IPS DF 6.9 (cell line): ENCODE measurements at regions not wholly inside any gene's neighbourhood (a gene's known extent, or its start where the extent isn't known, plus 50 kb on each side); places are given as distances from the start of the nearest gene placed in this dataset.

ENCODE experiments used
- DNase-seq: peaks from one replicate; pipeline ENCODE4 v3.0.0-alpha.2; 2013; ENCODE audit warnings: low read depth, low spot score
- H3K27ac ChIP-seq: one replicate; pipeline ENCODE4 v1.5.1; 2013; ENCODE audit warnings: low read length, control low read depth
- H3K27me3 ChIP-seq: 2 replicates; pipeline ENCODE4 v1.6.1; 2013; ENCODE audit warnings: mild to moderate bottlenecking, low read length; ENCODE audit not compliant: control insufficient read depth, insufficient read depth
- H3K36me3 ChIP-seq: 2 replicates; pipeline ENCODE4 v1.6.1; 2013; ENCODE audit warnings: low read length; ENCODE audit not compliant: control insufficient read depth, insufficient read depth
- H3K4me1 ChIP-seq: 2 replicates; pipeline ENCODE4 v1.6.1; 2013; ENCODE audit warnings: low read length; ENCODE audit not compliant: control insufficient read depth, insufficient read depth
- H3K4me3 ChIP-seq: 2 replicates; pipeline ENCODE4 v1.5.1; 2013; ENCODE audit warnings: mild to moderate bottlenecking, low read length
- H3K9me3 ChIP-seq: 2 replicates; pipeline ENCODE4 v1.6.1; 2013; ENCODE audit warnings: low read length, inconsistent platforms; ENCODE audit not compliant: control insufficient read depth, insufficient read depth
- WGBS: extraction: QIAGEN DNeasy Blood & Tissue Kit; methylation state at CpG from one replicate; pipeline ENCODE4 v1.1.7; 2013; ENCODE audit warnings: mixed read lengths, missing lambda C conversion rate; ENCODE audit not compliant: insufficient read length, insufficient coverage; 5-methylcytosine and 5-hydroxymethylcytosine counted together

DNA sequence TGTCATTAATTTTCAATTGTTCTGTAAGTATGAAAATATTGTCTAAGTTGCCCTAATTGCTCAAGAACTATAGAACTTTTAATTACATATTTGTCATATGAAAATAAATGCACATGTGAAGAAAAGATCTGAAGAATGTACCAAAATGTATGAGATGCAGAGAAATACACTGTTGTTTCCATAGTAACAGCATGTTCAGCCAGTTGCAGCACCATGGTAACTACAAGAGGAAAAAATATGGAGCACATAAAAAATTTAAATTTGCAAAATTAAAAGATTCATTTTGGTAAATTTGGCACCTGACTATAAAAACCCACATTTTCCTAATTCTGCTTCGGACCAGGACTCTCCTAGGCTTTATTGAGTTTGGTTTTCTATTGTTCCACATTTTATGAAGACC lies 1170.0 kb upstream of the MIR17HG start:
- no CpG with 5 or more reads among the region's 1 CpG for WGBS
- H3K27ac ChIP-seq = no peak overlapping the region
- no peak for DNase-seq
- no peak overlapping the region for H3K4me3 ChIP-seq
- H3K4me1 ChIP-seq = no peaks in the 10 kb centered on the region
- H3K9me3 ChIP-seq = no peaks in the 10 kb centered on the region
- H3K27me3 ChIP-seq = no peaks in the 10 kb centered on the region
- no peaks in the 10 kb centered on the region for H3K36me3 ChIP-seq

DNA sequence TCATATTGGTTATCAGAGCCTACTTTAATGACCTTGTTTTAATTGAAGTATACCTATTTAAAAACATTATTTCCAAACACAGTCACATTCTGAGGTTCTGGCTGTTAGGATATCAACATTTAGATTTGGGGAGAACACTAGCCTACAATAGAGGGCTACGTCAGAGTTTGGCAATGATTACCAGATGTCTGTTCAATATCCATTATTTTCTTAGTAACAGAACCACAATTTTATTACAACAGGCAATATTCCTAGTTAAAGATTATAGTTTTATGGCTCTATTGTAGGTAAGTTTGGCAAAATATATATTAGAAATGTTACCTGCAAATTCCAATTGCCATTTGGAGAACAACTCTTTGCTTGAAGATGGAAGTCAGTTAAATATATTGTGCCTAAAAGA lies 1163.1 kb upstream of the MIR17HG start:
- Histone ChIP-seq H3K4me1 (no peaks in the 10 kb centered on the region), H3K4me3 (no peak overlapping the region), H3K27ac (no peak overlapping the region), H3K36me3 (no peaks in the 10 kb centered on the region), H3K9me3 (no peaks in the 10 kb centered on the region), H3K27me3 (no peaks in the 10 kb centered on the region)
- no peak for DNase-seq
- WGBS = no CpG with 5 or more reads among the region's 1 CpG

DNA sequence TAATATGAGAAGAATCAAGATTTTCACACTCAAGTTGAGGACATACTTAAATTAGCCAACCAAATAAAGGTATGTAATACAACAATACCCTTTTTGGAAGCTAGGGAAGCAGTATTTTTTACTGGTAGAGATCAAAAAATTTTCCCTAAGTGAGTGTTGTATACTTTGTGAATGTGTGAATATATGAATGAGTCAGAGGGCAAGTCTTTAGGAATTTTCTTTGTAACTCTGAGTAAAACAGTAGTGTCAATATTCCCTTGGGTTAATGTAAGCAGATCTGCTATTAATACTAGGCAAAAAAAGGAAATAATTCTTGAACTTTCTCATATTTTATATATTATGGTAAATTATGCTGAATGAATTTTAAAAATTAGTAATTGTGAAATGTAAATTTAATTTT lies 1161.8 kb upstream of the MIR17HG start:
- H3K4me1 ChIP-seq = no peaks in the 10 kb centered on the region
- H3K4me3 ChIP-seq = no peak overlapping the region
- no peaks in the 10 kb centered on the region for H3K36me3 ChIP-seq
- no peak overlapping the region for H3K27ac ChIP-seq
- no peaks in the 10 kb centered on the region for H3K9me3 ChIP-seq
- H3K27me3 ChIP-seq = no peaks in the 10 kb centered on the region
- no peak for DNase-seq

DNA sequence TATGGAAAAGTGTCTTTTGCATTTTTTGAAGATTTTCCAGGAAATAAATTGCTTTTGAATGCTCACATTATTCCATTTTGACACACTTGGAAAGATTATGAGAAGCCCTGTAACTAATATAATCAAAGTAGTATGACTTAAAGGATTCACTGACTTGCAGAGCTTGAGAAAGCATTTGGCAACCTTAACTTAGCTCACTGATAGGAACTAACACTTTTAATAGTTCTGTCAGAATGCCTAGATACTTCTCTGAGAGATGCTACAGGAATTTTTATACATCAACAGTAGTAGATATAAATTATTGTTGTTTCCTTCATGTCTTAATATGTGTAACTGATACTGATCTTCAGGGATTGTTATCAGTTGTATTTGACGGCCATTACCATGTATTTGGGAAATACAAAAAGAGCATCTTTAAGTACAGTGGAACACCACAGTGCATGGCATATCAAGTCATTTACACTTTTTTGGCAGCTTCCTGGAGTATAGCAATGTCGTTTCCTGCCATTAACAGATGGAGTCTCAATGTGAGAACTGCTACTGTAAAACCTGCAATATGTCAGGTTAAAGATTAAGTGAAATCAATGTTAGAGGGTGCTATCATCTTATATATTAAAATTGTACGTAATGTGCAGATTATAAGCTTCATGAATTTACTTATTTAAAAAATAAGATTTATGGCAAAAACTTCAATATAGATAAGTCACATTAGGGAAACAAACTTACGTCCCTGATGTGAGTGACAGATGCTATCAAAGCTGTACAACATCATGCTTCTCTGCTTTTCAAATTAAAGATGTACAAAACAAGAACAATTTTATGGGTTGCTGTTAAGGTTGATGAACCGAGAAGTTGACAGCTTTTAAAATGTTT lies 1159.8 kb upstream of the MIR17HG start:
- no peaks in the 10 kb centered on the region for H3K27me3 ChIP-seq
- no peak for DNase-seq
- H3K27ac ChIP-seq = no peak overlapping the region
- no CpG with 5 or more reads among the region's 5 CpGs for WGBS
- H3K4me1 ChIP-seq = no peaks in the 10 kb centered on the region
- no peaks in the 10 kb centered on the region for H3K36me3 ChIP-seq
- H3K4me3 ChIP-seq = no peak overlapping the region
- H3K9me3 ChIP-seq = no peaks in the 10 kb centered on the region

DNA sequence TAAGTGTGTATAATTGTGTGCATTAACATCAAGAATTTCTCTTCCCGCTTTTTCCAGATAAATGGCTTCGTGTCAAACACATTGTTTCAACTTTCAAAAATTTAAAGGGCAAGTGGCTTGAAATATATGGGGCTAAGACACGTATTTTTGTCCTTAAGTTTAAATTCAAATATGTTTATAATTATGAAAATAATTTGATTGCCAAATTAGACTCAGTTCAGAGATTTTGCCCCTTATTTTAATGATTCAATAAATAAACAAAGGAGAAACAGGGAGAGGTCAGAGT lies 1159.2 kb upstream of the MIR17HG start:
- Histone ChIP-seq H3K27ac (no peak overlapping the region), H3K4me1 (no peaks in the 10 kb centered on the region), H3K27me3 (no peaks in the 10 kb centered on the region), H3K36me3 (no peaks in the 10 kb centered on the region), H3K4me3 (no peak overlapping the region), H3K9me3 (no peaks in the 10 kb centered on the region)
- no peak for DNase-seq
- WGBS = no CpG with 5 or more reads among the region's 3 CpGs

DNA sequence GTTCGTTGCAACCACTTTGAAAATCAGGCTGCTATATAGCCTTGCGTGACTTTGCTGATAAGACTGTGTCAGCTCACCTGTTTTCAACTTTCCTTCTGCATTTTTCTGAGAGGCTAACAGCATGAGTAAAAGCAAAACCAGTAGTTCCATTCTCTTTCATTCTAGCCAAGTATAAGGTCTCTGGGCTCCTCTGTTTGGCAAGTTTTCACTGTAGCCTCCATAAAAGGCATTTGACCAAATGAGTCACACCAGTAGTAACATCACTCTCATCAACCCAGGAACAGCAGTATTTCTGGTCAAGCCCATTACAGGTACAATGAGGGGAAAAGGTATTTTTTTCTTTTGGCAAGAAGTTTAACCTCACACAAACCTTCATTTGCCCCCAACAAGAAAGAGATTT lies 1149.8 kb upstream of the MIR17HG start:
- Histone ChIP-seq H3K9me3 (no peaks in the 10 kb centered on the region), H3K4me3 (no peak overlapping the region), H3K4me1 (no peaks in the 10 kb centered on the region), H3K27ac (no peak overlapping the region), H3K36me3 (no peaks in the 10 kb centered on the region), H3K27me3 (no peaks in the 10 kb centered on the region)
- no CpG with 5 or more reads among the region's 2 CpGs for WGBS
- DNase-seq = no peak

DNA sequence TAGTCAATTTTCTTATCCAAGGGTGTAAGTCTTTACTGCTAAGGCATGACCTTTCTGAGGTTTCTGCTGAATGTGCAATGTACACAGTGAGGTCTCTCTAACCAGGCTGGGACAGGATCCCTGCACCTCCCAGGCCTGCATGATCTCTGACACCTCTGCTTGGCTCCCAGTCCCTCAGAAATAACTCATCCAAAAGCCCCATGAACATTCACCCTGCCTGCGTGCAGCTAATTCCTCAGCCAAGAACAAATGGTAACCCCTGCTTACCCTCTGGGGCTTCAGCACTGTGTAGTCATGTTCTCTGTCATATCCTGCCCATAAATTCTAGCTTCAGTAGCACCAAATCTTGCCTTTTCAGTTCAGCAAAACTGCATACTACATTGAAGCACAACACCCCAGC lies 1146.3 kb upstream of the MIR17HG start:
- Histone ChIP-seq H3K4me1 (no peaks in the 10 kb centered on the region), H3K4me3 (no peak overlapping the region), H3K27me3 (no peaks in the 10 kb centered on the region), H3K9me3 (no peaks in the 10 kb centered on the region), H3K36me3 (no peaks in the 10 kb centered on the region), H3K27ac (no peak overlapping the region)
- WGBS = no CpG with 5 or more reads among the region's 1 CpG
- DNase-seq = no peak

DNA sequence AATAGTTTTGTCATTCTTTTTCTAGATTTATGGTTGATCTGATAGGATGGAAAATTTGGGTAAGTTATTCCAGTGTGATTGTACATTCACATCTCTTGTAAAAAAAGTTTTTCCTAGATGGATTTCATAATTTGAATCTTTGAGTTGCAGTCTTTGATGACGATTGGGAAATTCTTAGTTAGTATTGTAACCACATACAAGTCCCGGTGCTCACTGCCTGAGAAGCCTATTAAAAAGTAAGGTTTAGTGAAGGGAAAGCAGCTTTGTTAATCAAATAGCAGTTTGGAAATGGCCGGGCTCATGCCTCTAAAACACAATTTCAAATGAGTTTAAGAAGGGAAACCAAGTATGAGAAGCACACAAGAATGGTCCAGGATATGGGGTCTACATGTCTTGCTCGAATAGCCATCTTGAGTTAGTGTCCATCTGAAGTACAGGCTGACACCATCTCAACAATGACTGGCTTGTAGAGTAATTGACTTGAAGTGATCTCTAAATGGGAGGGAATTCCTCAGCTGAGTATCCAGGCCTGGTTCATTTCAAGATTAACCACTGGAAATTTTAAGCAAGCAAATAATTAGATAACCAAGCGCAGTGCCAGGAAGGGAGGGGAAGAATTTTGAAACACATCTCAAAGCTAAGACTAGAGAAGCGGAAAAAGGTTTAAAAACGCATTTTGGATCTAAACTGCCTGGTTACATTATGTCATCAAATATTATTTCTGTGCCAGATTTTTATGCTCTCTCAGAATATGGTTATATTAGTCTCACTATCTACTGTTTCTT lies 1145.6 kb upstream of the MIR17HG start:
- H3K27ac ChIP-seq = no peak overlapping the region

DNA sequence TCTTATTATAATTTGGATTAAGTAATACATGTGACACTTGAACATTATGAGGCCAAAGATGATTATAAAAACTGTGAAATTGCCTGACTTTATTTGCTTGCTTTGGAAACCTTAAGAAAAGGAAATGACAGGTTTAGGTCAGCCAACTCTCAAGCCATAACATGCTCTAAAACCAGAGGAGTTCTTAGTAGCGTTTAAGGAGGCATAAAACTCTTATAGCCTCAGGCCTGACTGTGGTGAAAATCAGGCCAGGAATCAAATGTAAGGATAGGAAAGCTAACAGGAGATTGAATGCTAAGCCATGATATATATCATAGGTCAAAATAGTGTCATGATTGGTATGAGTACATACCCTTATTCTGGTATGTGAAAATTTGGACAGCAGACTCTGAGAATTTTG lies 1142.4 kb upstream of the MIR17HG start:
- no peak for DNase-seq
- H3K27ac ChIP-seq = no peak overlapping the region
- no peaks in the 10 kb centered on the region for H3K27me3 ChIP-seq
- H3K9me3 ChIP-seq = no peaks in the 10 kb centered on the region
- no peak overlapping the region for H3K4me3 ChIP-seq
- H3K36me3 ChIP-seq = no peaks in the 10 kb centered on the region
- no peaks in the 10 kb centered on the region for H3K4me1 ChIP-seq
- no CpG with 5 or more reads among the region's 1 CpG for WGBS

More for the DNA sequence above, 1145.6 kb upstream of the MIR17HG start:
- Histone ChIP-seq H3K36me3 (no peaks in the 10 kb centered on the region), H3K4me1 (no peaks in the 10 kb centered on the region), H3K4me3 (no peak overlapping the region), H3K27me3 (no peaks in the 10 kb centered on the region), H3K9me3 (no peaks in the 10 kb centered on the region)
- WGBS = no CpG with 5 or more reads among the region's 7 CpGs
- no peak for DNase-seq

DNA sequence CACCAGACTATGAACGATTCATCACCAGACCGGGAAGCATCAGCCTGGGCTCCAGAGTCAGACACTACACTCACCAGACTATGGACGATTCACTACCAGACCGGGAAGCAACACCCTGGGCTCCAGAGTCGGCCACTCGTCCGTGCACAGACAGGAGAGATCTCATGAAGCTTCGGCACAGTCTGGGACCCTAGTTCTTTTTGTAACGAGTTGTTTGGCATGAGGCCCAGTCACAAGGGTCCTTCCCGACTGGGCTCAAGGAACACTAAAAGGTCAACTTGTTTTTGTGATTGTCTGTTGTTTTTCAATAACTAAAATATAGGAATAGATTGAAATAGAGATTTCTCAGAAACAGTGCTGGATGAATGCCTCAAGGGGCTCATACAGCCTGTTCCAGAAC lies 1141.6 kb upstream of the MIR17HG start:
- Histone ChIP-seq H3K4me3 (no peak overlapping the region), H3K27ac (no peak overlapping the region), H3K9me3 (no peaks in the 10 kb centered on the region), H3K36me3 (no peaks in the 10 kb centered on the region), H3K27me3 (no peaks in the 10 kb centered on the region), H3K4me1 (no peaks in the 10 kb centered on the region)
- WGBS = no CpG with 5 or more reads among the region's 10 CpGs
- no peak for DNase-seq

DNA sequence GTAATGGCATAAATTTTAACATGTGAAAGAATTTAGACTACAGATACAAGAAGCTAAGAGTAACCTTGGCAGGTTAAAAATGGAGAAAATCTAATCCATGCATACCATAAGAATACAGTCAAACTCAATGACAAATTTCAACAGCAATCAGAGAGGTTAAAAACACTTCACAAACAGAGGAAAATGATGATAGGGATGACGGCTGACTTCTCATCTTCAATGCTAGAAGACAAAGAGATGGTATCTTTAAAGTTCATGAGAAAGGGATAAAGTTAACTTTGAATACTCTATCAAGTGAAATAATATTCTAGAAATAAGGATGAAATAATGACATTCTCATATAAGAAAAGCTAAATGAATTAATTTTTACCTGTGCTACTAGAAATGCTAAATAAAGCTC lies 1130.2 kb upstream of the MIR17HG start:
- no CpG with 5 or more reads among the region's 1 CpG for WGBS
- no peak overlapping the region for H3K4me3 ChIP-seq

More for the DNA sequence above, 1130.2 kb upstream of the MIR17HG start:
- no peak for DNase-seq
- Histone ChIP-seq H3K36me3 (no peaks in the 10 kb centered on the region), H3K27me3 (no peaks in the 10 kb centered on the region), H3K27ac (no peak overlapping the region), H3K4me1 (no peaks in the 10 kb centered on the region), H3K9me3 (no peaks in the 10 kb centered on the region)
